Naive thymus-derived CD4-positive, alpha-beta T cell (primary cell): ENCODE measurements at regions not wholly inside any gene's neighbourhood (a gene's known extent, or its start where the extent isn't known, plus 50 kb on each side); places are given as distances from the start of the nearest gene placed in this dataset.

Source experiments
- ATAC-seq: fragments of 150-1000 bp; cut with Tn5 transposase; 2 replicates; pipeline ENCODE4 v1.10.0; 2021; ENCODE audit warnings: mild to moderate bottlenecking, moderate library complexity
- CTCF ChIA-PET: fragments of 350-600 bp; sonication (Branson Sonifier 250); formaldehyde crosslinking; loops from one replicate; lab custom pipeline; 2021; ENCODE audit warnings: antibody characterized with exemption; lab: Charles Lee
- POLR2A ChIA-PET: fragments of 350-600 bp; sonication (Branson Sonifier 250); formaldehyde crosslinking; loops from one replicate; lab custom pipeline; 2021; ENCODE audit warnings: antibody characterized with exemption, inconsistent platforms; lab: Charles Lee
- DNase-seq, 9 donors: peaks; one replicate each; pipeline versions ENCODE4 v3.0.0 to v3.0.0-alpha.2; 2020 to 2022; ENCODE audit warnings: mixed read lengths in 1 of 9
- H3K27ac ChIP-seq: one replicate; pipeline ENCODE4 v1.7.0; 2013; ENCODE audit warnings: mild to moderate bottlenecking, low read depth, low read length, moderate library complexity
- H3K27me3 ChIP-seq, 2 donors: one replicate each; pipeline ENCODE4 v1.7.0; 2013; ENCODE audit warnings: low read length in 2 of 2, mild to moderate bottlenecking in 2 of 2, moderate library complexity in 2 of 2; ENCODE audit not compliant: control insufficient read depth in 2 of 2, insufficient read depth in 2 of 2
- H3K36me3 ChIP-seq, 3 experiments: 1 replicate in 2 of 3; 2 replicates in 1 of 3; pipeline ENCODE4 v1.7.0; 2013; ENCODE audit warnings: low read length in 3 of 3, mild to moderate bottlenecking in 3 of 3, moderate library complexity in 1 of 3; ENCODE audit not compliant: insufficient read depth in 3 of 3, control insufficient read depth in 2 of 3
- H3K4me1 ChIP-seq, 2 donors: one replicate each; pipeline ENCODE4 v1.7.0; 2013; ENCODE audit warnings: low read length in 2 of 2, mild to moderate bottlenecking in 2 of 2, moderate library complexity in 1 of 2; ENCODE audit not compliant: control insufficient read depth in 2 of 2, insufficient read depth in 2 of 2
- H3K4me3 ChIP-seq: 2 replicates; pipeline ENCODE4 v1.7.0; 2013; ENCODE audit warnings: mild to moderate bottlenecking, low read length
- H3K9me3 ChIP-seq, 3 experiments: 1 replicate in 2 of 3; 2 replicates in 1 of 3; pipeline ENCODE4 v1.7.0; 2013; ENCODE audit warnings: low read length in 3 of 3; ENCODE audit not compliant: control insufficient read depth in 2 of 3
- H3K27ac Mint-ChIP-seq, 9 donors: one replicate each; pipeline ENCODE4 v1.8.0; 2020 to 2022; ENCODE audit warnings: mixed read lengths in 9 of 9, mild to moderate bottlenecking in 8 of 9, moderate library complexity in 5 of 9, inconsistent platforms in 2 of 9
- H3K27me3 Mint-ChIP-seq, 5 donors: one replicate each; pipeline ENCODE4 v1.8.0; 2021 to 2022; ENCODE audit warnings: mixed read lengths in 5 of 5, mild to moderate bottlenecking in 1 of 5
- H3K36me3 Mint-ChIP-seq, 5 donors: one replicate each; pipeline ENCODE4 v1.8.0; 2020 to 2022; ENCODE audit warnings: mixed read lengths in 5 of 5, mild to moderate bottlenecking in 3 of 5, inconsistent platforms in 1 of 5
- H3K4me1 Mint-ChIP-seq, 7 donors: one replicate each; pipeline ENCODE4 v1.8.0; 2020 to 2022; ENCODE audit warnings: mixed read lengths in 7 of 7, mild to moderate bottlenecking in 3 of 7, inconsistent platforms in 1 of 7
- H3K4me3 Mint-ChIP-seq, 10 donors: one replicate each; pipeline ENCODE4 v1.8.0; 2020 to 2022; ENCODE audit warnings: mild to moderate bottlenecking in 10 of 10, mixed read lengths in 10 of 10, moderate library complexity in 6 of 10, inconsistent platforms in 2 of 10
- H3K9me3 Mint-ChIP-seq, 11 donors: one replicate each; pipeline ENCODE4 v1.8.0; 2020 to 2022; ENCODE audit warnings: mixed read lengths in 11 of 11, mild to moderate bottlenecking in 4 of 11, inconsistent platforms in 1 of 11, moderate library complexity in 1 of 11
- intact Hi-C, 2 donors: fragments of 100-400 bp; cut with micrococcal nuclease; formaldehyde crosslinking; loops; one replicate each; pipeline ENCODE4 v1.15.1; 2023

GRCh38 chr12:104816845-104817503, 141.1 kb downstream of the SLC41A2 start:
- ChIA-PET CTCF (no interaction called here), POLR2A (interaction anchor here (0.5 kb wide), 1 partner anchor 536 kb away, joined by 3 read pairs; no protein-coding TSS in a partner anchor)
- Histone ChIP-seq H3K4me1 (no peaks in the 10 kb centered on the region), H3K4me3 (no peak overlapping the region), H3K36me3 (no peaks in the 10 kb centered on the region), H3K27me3 (no peaks in the 10 kb centered on the region), H3K27ac (no peak overlapping the region), H3K9me3 (no peaks in the 10 kb centered on the region)
- Mint-ChIP-seq H3K9me3 (peaks cover 0 to 3% (median 0%) of the 10 kb centered on the region in 11 donors), H3K36me3 (peaks cover 0 to 4% (median 0%) of the 10 kb centered on the region in 5 donors), H3K4me1 (no peaks in the 10 kb centered on the region), H3K27ac (no peak overlapping the region), H3K4me3 (no peak overlapping the region), H3K27me3 (peaks cover 0 to 3% (median 0%) of the 10 kb centered on the region in 5 donors)
- DNase-seq, result no peak
- intact Hi-C loops, result no loop called here
- no peak for ATAC-seq

- DNase-seq (no peak), ATAC-seq (no peak)
- no peak overlapping the region for H3K4me3 Mint-ChIP-seq
- no peak overlapping the region for H3K27ac ChIP-seq
- H3K4me3 ChIP-seq, result no peak overlapping the region
- H3K9me3 ChIP-seq, result no peaks in the 10 kb centered on the region
- ChIA-PET POLR2A (no interaction called here), CTCF (no interaction called here)
- intact Hi-C loops, result no loop called here
- H3K27ac Mint-ChIP-seq, result no peak overlapping the region
- peaks cover 0 to 3% (median 0%) of the 10 kb centered on the region in 11 donors for H3K9me3 Mint-ChIP-seq
- no peaks in the 10 kb centered on the region for H3K36me3 ChIP-seq
- H3K4me1 ChIP-seq, result no peaks in the 10 kb centered on the region
- H3K36me3 Mint-ChIP-seq, result peaks cover 0 to 4% (median 0%) of the 10 kb centered on the region in 5 donors
- H3K27me3 ChIP-seq, result no peaks in the 10 kb centered on the region
- H3K27me3 Mint-ChIP-seq, result peaks cover 0 to 3% (median 0%) of the 10 kb centered on the region in 5 donors
- no peaks in the 10 kb centered on the region for H3K4me1 Mint-ChIP-seq
Observed at GRCh38 chr12:104815935-104816334, 142.2 kb downstream of the SLC41A2 start.

- CTCF ChIA-PET, result no interaction called here
- H3K4me1 Mint-ChIP-seq, result no peaks in the 10 kb centered on the region
- Histone ChIP-seq H3K27ac (no peak overlapping the region), H3K9me3 (no peaks in the 10 kb centered on the region), H3K4me3 (no peak overlapping the region), H3K36me3 (no peaks in the 10 kb centered on the region), H3K4me1 (no peaks in the 10 kb centered on the region), H3K27me3 (no peaks in the 10 kb centered on the region)
- POLR2A ChIA-PET, result no interaction called here
- H3K36me3 Mint-ChIP-seq, result peaks cover 0 to 4% (median 0%) of the 10 kb centered on the region in 5 donors
- ATAC-seq, result no peak
- no peak for DNase-seq
- no peak overlapping the region for H3K4me3 Mint-ChIP-seq
- H3K27ac Mint-ChIP-seq, result no peak overlapping the region
- H3K27me3 Mint-ChIP-seq, result peaks cover 0 to 3% (median 0%) of the 10 kb centered on the region in 5 donors
- intact Hi-C loops, result no loop called here
- peaks cover 0 to 3% (median 0%) of the 10 kb centered on the region in 11 donors for H3K9me3 Mint-ChIP-seq
Observed at GRCh38 chr12:104814944-104815343, 143.1 kb downstream of the SLC41A2 start.
